Endothelial cell of umbilical vein (primary cell): ENCODE measurements at regions not wholly inside any gene's neighbourhood (a gene's known extent, or its start where the extent isn't known, plus 50 kb on each side); places are given as distances from the start of the nearest gene placed in this dataset.

Experiments
- CTCF ChIP-seq, 2 donors: IDR thresholded peaks; 1 replicate in 1 of 2; 2 replicates in 1 of 2; pipeline ENCODE4 v1.5.1; 2011; ENCODE audit warnings: low read length in 2 of 2, mild to moderate bottlenecking in 2 of 2, moderate library complexity in 2 of 2, control low read depth in 1 of 2, inconsistent platforms in 1 of 2, low read depth in 1 of 2; ENCODE audit not compliant: insufficient read depth in 1 of 2; ENCODE audit errors: extremely low read depth in 1 of 2
- EZH2 ChIP-seq: IDR thresholded peaks from 2 replicates; pipeline ENCODE4 v1.6.1; 2012; ENCODE audit warnings: borderline replicate concordance, low read depth, mild to moderate bottlenecking, moderate library complexity, low read length, inconsistent platforms; ENCODE audit not compliant: severe bottlenecking
- FOS ChIP-seq: IDR thresholded peaks from 2 replicates; pipeline ENCODE4 v1.6.1; 2011; ENCODE audit warnings: mild to moderate bottlenecking, low read length, moderate library complexity, borderline replicate concordance; ENCODE audit not compliant: insufficient read depth
- GATA2 ChIP-seq: IDR thresholded peaks from 2 replicates; pipeline ENCODE4 v1.7.0; 2011; ENCODE audit warnings: low read depth, mild to moderate bottlenecking, moderate library complexity, mixed read lengths, low read length; ENCODE audit not compliant: insufficient read length, insufficient read depth
- JUN ChIP-seq: IDR thresholded peaks from 2 replicates; pipeline ENCODE4 v1.6.1; 2011; ENCODE audit warnings: borderline replicate concordance, low read depth; ENCODE audit not compliant: insufficient read length, insufficient read depth
- MAX ChIP-seq: IDR thresholded peaks from 2 replicates; pipeline ENCODE4 v1.6.1; 2011; ENCODE audit not compliant: insufficient read depth, insufficient read length
- MYC ChIP-seq: IDR thresholded peaks from one replicate; pipeline ENCODE4 v1.6.1; 2011; ENCODE audit warnings: mild to moderate bottlenecking, low read depth, low read length
- POLR2A ChIP-seq: IDR thresholded peaks from 2 replicates; pipeline ENCODE4 v1.6.1; 2012; ENCODE audit warnings: low read depth, mild to moderate bottlenecking, control low read depth, low read length
- POLR2AphosphoS5 ChIP-seq: IDR thresholded peaks from 2 replicates; pipeline ENCODE4 v1.6.1; 2012; ENCODE audit warnings: low read depth, mild to moderate bottlenecking, control low read depth, low read length, moderate library complexity; ENCODE audit not compliant: insufficient read depth

GRCh38 chr1:30265127-30266070 lies 458.0 kb downstream of the MATN1 start:
- TF ChIP-seq CTCF (IDR thresholded peaks at IDR 0.05; ENCODE audit: extremely low read depth in 1 of 2, insufficient read depth in 1 of 2, low read depth in 1 of 2, low read length in 2 of 2) = no peak
- no peak for TF ChIP-seq EZH2
- no peak for TF ChIP-seq POLR2A
- no peak for TF ChIP-seq MYC
- no peak for TF ChIP-seq POLR2AphosphoS5
- TF ChIP-seq FOS = no peak
- no peak for TF ChIP-seq JUN
- TF ChIP-seq MAX = no peak
- TF ChIP-seq GATA2 = no peak
